HCT116 (cell line): ENCODE measurements at regions not wholly inside any gene's neighbourhood (a gene's known extent, or its start where the extent isn't known, plus 50 kb on each side); places are given as distances from the start of the nearest gene placed in this dataset.

ENCODE experiments used
- ATAC-seq: fragments of 200-7000 bp; cut with Tn5 transposase; 2 replicates; pipeline ENCODE4 v1.9.1; 2020; ENCODE audit warnings: mild to moderate bottlenecking, moderate library complexity
- BruUV-seq: library from RNA; stranded (reverse); fragments of 400-500 nt; replicated peaks from 2 replicates; lab custom pipeline; 2021; lab: Mats Ljungman, UMichigan
- CTCF ChIA-PET: fragments of 300-600 bp; sonication (Branson Sonifier 250); formaldehyde crosslinking; loops from one replicate; lab custom pipeline; 2021; ENCODE audit warnings: antibody characterized with exemption; lab: Charles Lee
- POLR2A ChIA-PET: fragments of 300-600, 350-600 bp; sonication (Branson Sonifier 250); formaldehyde crosslinking; loops from one replicate; lab custom pipeline; 2021; ENCODE audit warnings: antibody characterized with exemption; lab: Charles Lee
- RAD21 ChIA-PET, 2 experiments: fragments of 300-600 bp; sonication (Branson Sonifier 250); formaldehyde crosslinking; loops; one replicate each; lab custom pipeline; 2023; ENCODE audit warnings: low total read pairs in 2 of 2; ENCODE audit not compliant: uncharacterized antibody in 2 of 2, unreplicated experiment in 2 of 2, low non-redundant PET in 1 of 2; lab: Charles Lee
- DNase-seq: peaks from one replicate; pipeline ENCODE4 v3.0.0-alpha.2; 2010; ENCODE audit warnings: low read depth, low spot score
- H2AFZ ChIP-seq: fragments of 200-600 bp; shearing (Covaris generic), sonication (generic); 2 replicates; pipeline ENCODE4 v1.6.1; 2017; ENCODE audit warnings: low read depth, mixed run types, mixed read lengths, antibody characterized with exemption, low read length; ENCODE audit not compliant: poor library complexity, severe bottlenecking
- H3K27ac ChIP-seq: 2 replicates; pipeline ENCODE4 v1.5.1; 2012; ENCODE audit warnings: low read depth, low read length
- H3K27me3 ChIP-seq: fragments of 200-600 bp; sonication (generic); 2 replicates; pipeline ENCODE4 v1.6.1; 2016; ENCODE audit warnings: mixed run types, low read length, mixed read lengths; ENCODE audit not compliant: insufficient read depth
- H3K36me3 ChIP-seq, 2 experiments: fragments of 200-500 bp in 1 of 2; fragments of 200-600 bp in 1 of 2; sonication (Bioruptor generic) in 1 of 2; sonication (generic) in 1 of 2; 2 replicates each; pipeline versions ENCODE4 v1.5.1 to v1.6.1; 2014 to 2016; ENCODE audit warnings: low read length in 2 of 2, inconsistent platforms in 1 of 2, mixed read lengths in 1 of 2, mixed run types in 1 of 2; ENCODE audit not compliant: insufficient read depth in 2 of 2, control insufficient read depth in 1 of 2
- H3K4me1 ChIP-seq, 2 experiments: fragments of 200-600 bp in 1 of 2; sonication (generic) in 1 of 2; 2 replicates each; pipeline versions ENCODE4 v1.5.1 to v1.6.1; 2012 to 2017; ENCODE audit warnings: low read length in 2 of 2, inconsistent platforms in 1 of 2, mild to moderate bottlenecking in 1 of 2, mixed read lengths in 1 of 2, mixed run types in 1 of 2, moderate library complexity in 1 of 2; ENCODE audit not compliant: insufficient read depth in 2 of 2, control insufficient read depth in 1 of 2
- H3K4me2 ChIP-seq: fragments of 200-600 bp; sonication (generic); 2 replicates; pipeline ENCODE4 v1.6.1; 2017; ENCODE audit warnings: mixed run types, low read length, mixed read lengths
- H3K4me3 ChIP-seq, 2 experiments: fragments of 200-600 bp in 1 of 2; sonication (generic) in 1 of 2; replicated peaks in 1 of 2; 2 replicates each; pipeline ENCODE4 v1.5.1; 2011 to 2016; ENCODE audit warnings: low read length in 2 of 2, control low read depth in 1 of 2, low read depth in 1 of 2, mild to moderate bottlenecking in 1 of 2, mixed read lengths in 1 of 2, mixed run types in 1 of 2
- H3K79me2 ChIP-seq: fragments of 200-600 bp; sonication (generic); 2 replicates; pipeline ENCODE4 v1.6.1; 2017; ENCODE audit warnings: mild to moderate bottlenecking, mixed run types, low read length, moderate library complexity, mixed read lengths; ENCODE audit not compliant: insufficient read depth
- H3K9ac ChIP-seq: fragments of 200-600 bp; sonication (generic); 2 replicates; pipeline ENCODE4 v1.6.1; 2016; ENCODE audit warnings: low read length, mixed read lengths
- H3K9me2 ChIP-seq: fragments of 200-600 bp; sonication (generic), shearing (Covaris generic); 2 replicates; pipeline ENCODE4 v1.6.1; 2017; ENCODE audit warnings: mixed run types, mild to moderate bottlenecking, moderate library complexity; ENCODE audit not compliant: insufficient read depth
- H3K9me3 ChIP-seq, 2 experiments: fragments of 200-500 bp in 1 of 2; fragments of 200-600 bp in 1 of 2; sonication (Bioruptor generic) in 1 of 2; sonication (generic) in 1 of 2; 2 replicates each; pipeline ENCODE4 v1.6.1; 2014 to 2017; ENCODE audit warnings: low read length in 2 of 2, mixed read lengths in 2 of 2, inconsistent platforms in 1 of 2, low read depth in 1 of 2, mild to moderate bottlenecking in 1 of 2, mixed run types in 1 of 2, moderate library complexity in 1 of 2; ENCODE audit not compliant: control insufficient read depth in 1 of 2, insufficient read depth in 1 of 2
- H4K20me1 ChIP-seq: fragments of 200-600 bp; sonication (generic), shearing (Covaris generic); 2 replicates; pipeline ENCODE4 v1.6.1; 2017; ENCODE audit warnings: mixed run types, mild to moderate bottlenecking, moderate library complexity; ENCODE audit not compliant: insufficient read depth
- CBX3 ChIP-seq: IDR thresholded peaks from 2 replicates; pipeline ENCODE4 v1.6.1; 2012; ENCODE audit warnings: low read depth
- CEBPB ChIP-seq: IDR thresholded peaks from 2 replicates; pipeline ENCODE4 v1.6.1; 2012; ENCODE audit warnings: low read depth
- EZH2phosphoT487 ChIP-seq: fragments of 200-600 bp; IDR thresholded peaks from 2 replicates; pipeline ENCODE4 v1.6.1; 2018; ENCODE audit warnings: antibody characterized with exemption, borderline replicate concordance
- JUND ChIP-seq: IDR thresholded peaks from 2 replicates; pipeline ENCODE4 v1.6.1; 2012
- POLR2A ChIP-seq: IDR thresholded peaks from 2 replicates; pipeline ENCODE4 v1.7.0; 2011; ENCODE audit warnings: borderline replicate concordance; ENCODE audit not compliant: insufficient read depth, insufficient read length; ENCODE audit errors: extremely low read depth
- POLR2AphosphoS5 ChIP-seq: IDR thresholded peaks from 2 replicates; pipeline ENCODE4 v1.6.1; 2011; ENCODE audit warnings: mild to moderate bottlenecking, low read depth, low read length, moderate library complexity
- YY1 ChIP-seq: IDR thresholded peaks from 2 replicates; pipeline ENCODE4 v1.6.1; 2011; ENCODE audit warnings: low read length, low read depth, moderate library complexity, mild to moderate bottlenecking; ENCODE audit not compliant: insufficient replicate concordance; ENCODE audit errors: extremely low read depth
- ZBTB33 ChIP-seq: IDR thresholded peaks from 2 replicates; pipeline ENCODE4 v1.6.1; 2011; ENCODE audit warnings: mild to moderate bottlenecking, low read length, moderate library complexity; ENCODE audit not compliant: insufficient replicate concordance; ENCODE audit errors: extremely low read depth
- ZFX ChIP-seq: fragments of 450-650 bp; IDR thresholded peaks from 2 replicates; pipeline ENCODE4 v1.6.1; 2017
- ZNF274 ChIP-seq: fragments of 200-500 bp; sonication (Bioruptor generic); IDR thresholded peaks from 2 replicates; pipeline ENCODE4 v1.6.1; 2014; ENCODE audit warnings: mild to moderate bottlenecking, low read depth, low read length, inconsistent platforms
- intact Hi-C: fragments of 100-400 bp; cut with micrococcal nuclease; formaldehyde crosslinking; loops from 2 replicates; pipeline ENCODE4 v1.10.0; 2022
- TF ChIP-seq, protein P1 (sequence below): IDR thresholded peaks from 2 replicates; pipeline ENCODE4 v1.6.1; 2012
- TF ChIP-seq, protein P2 (sequence below): IDR thresholded peaks from 2 replicates; pipeline ENCODE4 v1.6.1; 2012

DNA sequence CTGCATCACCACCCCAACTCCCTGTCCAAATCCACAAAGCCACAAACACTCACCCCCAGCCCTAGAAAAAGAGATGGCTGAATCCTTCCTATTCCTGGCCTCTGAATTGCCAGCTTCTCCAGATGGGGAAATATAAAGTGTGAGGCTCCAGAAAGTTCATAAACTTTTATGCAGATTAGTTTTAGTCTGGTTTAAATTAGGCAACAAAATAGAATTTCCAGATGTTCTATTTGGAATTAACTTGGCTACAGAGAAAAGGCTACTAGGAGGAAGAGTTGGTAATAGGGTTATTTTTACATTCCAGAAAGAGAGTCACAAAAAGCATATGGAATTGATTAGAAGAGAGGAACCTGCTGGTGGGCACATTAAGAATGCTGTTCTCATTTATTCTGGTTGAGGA lies 56.0 kb downstream of the EN1 start:
- Histone ChIP-seq H3K4me2 (no peak overlapping the region), H3K79me2 (no peaks in the 10 kb centered on the region), H3K4me1 (no peaks in the 10 kb centered on the region), H3K4me3 (no peak overlapping the region)
- no peak for TF ChIP-seq POLR2AphosphoS5
- no peak for TF ChIP-seq ZFX
- TF ChIP-seq ZNF274: no peak
- TF ChIP-seq, all 23 proteins: peak for 0
- BruUV-seq: no TSS peak
- no peaks in the 10 kb centered on the region for H3K9me2 ChIP-seq
- intact Hi-C loops: no loop called here
- RAD21 ChIA-PET: no interaction called here
- no peaks in the 10 kb centered on the region for H3K9me3 ChIP-seq
- DNase-seq (no peak), ATAC-seq (no peak)
- no peaks in the 10 kb centered on the region for H4K20me1 ChIP-seq
- no peaks in the 10 kb centered on the region for H3K36me3 ChIP-seq
- peaks cover 31% of the 10 kb centered on the region; the same call in 1 of the 2 replicates for H3K27me3 ChIP-seq
- no peak overlapping the region for H3K27ac ChIP-seq
- POLR2A ChIA-PET: no interaction called here
- CTCF ChIA-PET: no interaction called here
- no peak overlapping the region for H3K9ac ChIP-seq
- no peak overlapping the region for H2AFZ ChIP-seq

DNA sequence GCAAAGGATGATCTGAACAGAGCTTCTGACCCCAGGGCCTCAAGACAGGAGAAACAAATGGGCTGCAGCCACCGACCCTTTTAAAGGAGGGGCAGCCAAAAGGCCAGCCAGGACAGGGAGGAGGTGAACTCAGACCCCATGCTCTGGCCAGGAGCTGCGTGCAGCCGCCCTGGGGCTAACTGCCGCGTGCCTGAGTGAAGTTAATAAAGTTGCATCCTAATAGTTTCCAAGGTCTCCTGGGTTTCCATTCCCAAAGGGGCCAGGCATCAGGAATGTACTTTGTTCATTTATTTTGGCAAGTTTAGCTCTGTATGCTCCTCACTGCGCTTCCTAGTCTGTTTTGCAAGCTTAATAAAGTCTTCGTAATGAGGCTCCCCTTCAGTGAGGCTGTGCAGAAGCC lies 60.7 kb downstream of the EN1 start:
- no peaks in the 10 kb centered on the region for H3K9me3 ChIP-seq
- no peaks in the 10 kb centered on the region for H3K9me2 ChIP-seq
- no peak for ATAC-seq
- H3K27ac ChIP-seq: no peak overlapping the region
- no peak overlapping the region for H3K4me2 ChIP-seq
- RAD21 ChIA-PET: no interaction called here
- intact Hi-C loops: no loop called here
- H3K9ac ChIP-seq: no peak overlapping the region
- H3K4me3 ChIP-seq: no peak overlapping the region
- no peaks in the 10 kb centered on the region for H3K79me2 ChIP-seq
- no peaks in the 10 kb centered on the region for H4K20me1 ChIP-seq
- CTCF ChIA-PET: no interaction called here
- H3K4me1 ChIP-seq: no peaks in the 10 kb centered on the region
- H2AFZ ChIP-seq: no peak overlapping the region
- POLR2A ChIA-PET: no interaction called here
- DNase-seq: no peak
- H3K36me3 ChIP-seq: no peaks in the 10 kb centered on the region
- no TSS peak for BruUV-seq
- peaks cover 30% of the 10 kb centered on the region; the same call in 1 of the 2 replicates for H3K27me3 ChIP-seq
- TF ChIP-seq YY1 (no peak), POLR2AphosphoS5 (no peak), ZFX (no peak), ZBTB33 (no peak), EZH2phosphoT487 (no peak), CEBPB (no peak), CBX3 (no peak), JUND (no peak), POLR2A (no peak)
- TF ChIP-seq, protein P1, sequence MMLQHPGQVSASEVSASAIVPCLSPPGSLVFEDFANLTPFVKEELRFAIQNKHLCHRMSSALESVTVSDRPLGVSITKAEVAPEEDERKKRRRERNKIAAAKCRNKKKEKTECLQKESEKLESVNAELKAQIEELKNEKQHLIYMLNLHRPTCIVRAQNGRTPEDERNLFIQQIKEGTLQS: no peak
- TF ChIP-seq, protein P2, sequence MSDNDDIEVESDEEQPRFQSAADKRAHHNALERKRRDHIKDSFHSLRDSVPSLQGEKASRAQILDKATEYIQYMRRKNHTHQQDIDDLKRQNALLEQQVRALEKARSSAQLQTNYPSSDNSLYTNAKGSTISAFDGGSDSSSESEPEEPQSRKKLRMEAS: no peak
